Anterior cingulate cortex (tissue), 58 donors: ENCODE measurements at regions not wholly inside any gene's neighbourhood (a gene's known extent, or its start where the extent isn't known, plus 50 kb on each side); places are given as distances from the start of the nearest gene placed in this dataset.
A peak's percentile ranks its signal among the peaks of the same experiment; 100 is the strongest.
"Not testable (repeated sequence)": the region's sequence is repeated elsewhere in the genome, so short reads cannot be mapped to it uniquely, and the experiment has no call there.

Experiments
- DNase-seq, 58 donors: peaks; one replicate each; lab custom pipeline; 2025; lab: John Stamatoyannopoulos, UW

DNA sequence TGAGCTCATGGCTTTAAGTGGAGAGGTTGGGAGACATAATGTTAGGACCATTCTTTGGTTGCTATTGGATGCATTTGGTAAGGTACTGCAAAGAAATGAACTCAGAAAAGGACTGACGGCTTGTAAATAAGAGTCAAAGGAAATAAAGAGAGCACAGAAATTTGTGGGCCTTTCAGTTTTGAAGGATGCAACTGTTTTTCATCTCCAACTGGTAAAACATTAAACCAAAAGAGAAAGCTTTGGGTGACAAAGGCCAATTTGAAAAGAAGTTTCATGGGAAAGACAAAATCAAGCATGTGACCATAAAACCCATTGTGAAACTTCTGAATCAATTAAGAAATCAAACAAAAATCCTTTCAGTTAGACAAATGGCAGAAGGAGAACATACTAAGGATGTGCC, 77.8 kb upstream of the SPOPL start:
- no peak for DNase-seq

DNA sequence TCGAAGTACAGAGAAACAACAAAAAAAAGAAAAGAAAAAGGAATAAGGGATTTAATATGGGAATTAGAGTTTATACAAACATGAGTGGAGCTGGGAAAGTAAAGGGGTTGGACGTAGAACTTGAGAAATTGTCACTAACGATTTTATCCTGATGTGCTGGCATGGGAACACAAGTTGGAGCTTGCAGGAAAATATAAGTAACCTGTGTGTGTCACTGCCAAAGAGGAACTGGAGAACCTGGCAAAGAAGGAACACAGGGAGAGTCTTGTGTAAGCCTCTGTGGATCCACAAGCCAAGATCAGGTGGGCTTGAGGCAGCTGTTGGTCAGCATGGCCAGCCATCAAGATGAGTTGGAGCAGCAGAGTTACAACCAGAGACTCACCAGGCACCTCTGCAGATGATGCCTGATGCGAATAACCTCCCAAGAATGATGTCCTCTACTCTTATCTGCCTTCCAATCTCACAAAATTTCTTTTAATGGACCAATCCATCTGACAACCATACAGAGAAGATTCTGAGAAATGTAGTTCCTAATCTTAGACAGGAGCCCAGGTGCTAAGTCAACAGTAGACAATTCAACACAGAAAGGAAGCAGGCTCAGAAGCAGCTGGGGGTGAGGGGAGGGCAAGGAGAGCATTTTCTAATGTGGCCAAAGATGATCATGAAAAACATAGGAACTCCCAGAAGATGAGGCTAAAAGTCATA, 77.0 kb upstream of the SPOPL start:
- no peak for DNase-seq

DNA sequence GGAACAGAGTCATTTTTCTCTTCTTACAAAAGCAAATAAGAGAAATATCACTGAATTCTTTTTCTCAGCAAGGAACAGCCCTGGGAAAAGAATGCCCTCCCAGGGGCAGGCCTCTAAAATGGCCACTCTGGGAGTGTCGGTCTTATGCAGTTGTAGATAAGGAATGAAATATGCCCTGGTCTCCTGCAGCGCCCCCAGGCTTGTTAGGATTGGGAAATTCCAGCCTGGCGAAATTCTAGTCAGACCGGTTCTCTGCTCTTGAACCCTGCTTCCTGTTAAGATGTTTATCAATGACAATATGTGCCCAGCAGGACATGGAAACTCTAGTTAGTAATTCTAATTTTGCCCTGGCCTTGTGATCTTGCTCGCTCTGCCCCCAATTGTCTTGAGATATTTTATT, 75.5 kb upstream of the SPOPL start:
- not testable (repeated sequence) for DNase-seq

DNA sequence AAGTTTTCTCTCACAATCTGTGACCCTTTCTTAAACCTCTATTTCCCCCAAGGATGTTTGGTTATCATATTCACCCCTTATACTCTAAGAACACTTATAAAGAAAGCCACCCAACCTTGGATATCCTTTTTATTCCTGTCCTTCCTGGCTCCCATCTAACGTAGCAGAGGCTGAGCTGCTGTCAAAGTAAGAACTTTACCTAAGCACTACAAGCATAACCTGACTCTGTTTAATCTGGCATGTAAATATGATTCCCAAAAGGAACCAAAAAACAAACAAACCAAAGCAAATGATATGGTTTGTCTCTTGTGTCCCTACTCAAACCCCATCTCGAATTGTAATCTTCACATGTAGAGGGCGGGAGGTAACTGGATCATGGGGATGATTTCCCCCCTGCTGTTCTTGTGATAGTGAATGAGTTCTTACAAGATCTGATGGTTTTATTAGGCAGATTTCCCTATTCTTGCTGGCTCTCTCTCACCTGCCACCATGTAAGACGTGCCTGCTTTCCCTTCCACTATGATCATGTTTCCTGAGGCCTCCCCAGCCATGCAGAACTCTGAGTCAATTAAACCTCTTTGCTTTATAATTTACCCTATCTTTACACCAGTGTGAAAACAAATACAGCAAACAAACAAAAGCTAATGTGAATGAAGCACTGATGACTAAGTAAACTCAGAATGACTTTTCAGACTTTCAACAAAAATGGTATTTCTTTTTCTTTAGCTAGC, 72.7 kb upstream of the SPOPL start:
- no peak for DNase-seq

DNA sequence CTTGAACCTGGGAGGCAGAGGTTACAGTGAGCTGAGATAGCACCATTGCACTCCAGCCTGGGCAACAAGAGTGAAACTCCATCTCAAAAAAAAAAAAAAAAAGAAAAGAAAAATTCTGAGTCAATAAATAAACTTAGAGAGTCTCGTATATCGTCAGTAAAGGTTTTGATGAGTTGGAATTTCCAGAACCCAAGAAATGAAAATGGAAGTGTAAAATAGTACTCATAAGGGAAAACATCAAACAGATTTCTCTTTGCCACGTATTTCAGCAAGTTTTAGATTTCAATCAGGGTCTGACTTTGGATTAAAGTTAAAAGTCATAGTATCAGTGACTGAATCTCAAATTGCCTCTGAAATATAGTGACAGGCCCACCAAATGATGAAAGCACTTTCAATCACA, 71.4 kb upstream of the SPOPL start:
- DNase-seq: no peak

DNA sequence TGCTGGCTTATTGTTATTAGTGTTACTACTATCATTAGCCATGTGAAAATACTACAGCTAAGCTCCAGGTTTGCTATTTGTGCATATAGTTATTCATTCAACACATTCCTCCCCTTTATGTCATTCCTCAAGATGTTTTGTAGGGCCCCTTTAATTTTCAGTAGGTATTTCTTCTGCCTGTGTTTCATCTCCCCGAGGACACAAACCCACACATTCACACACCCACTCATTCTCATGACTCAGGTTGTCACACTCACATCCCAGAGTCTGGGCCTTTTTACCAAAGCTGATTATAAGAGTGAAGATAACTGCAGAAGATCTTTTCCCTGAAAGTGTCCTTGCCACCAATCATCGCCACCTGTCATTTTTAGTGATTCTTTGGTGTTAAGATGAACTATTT, 68.6 kb upstream of the SPOPL start:
- DNase-seq: peak in 8 of 58 donors; percentile 1 to 35 (median 4)

DNA sequence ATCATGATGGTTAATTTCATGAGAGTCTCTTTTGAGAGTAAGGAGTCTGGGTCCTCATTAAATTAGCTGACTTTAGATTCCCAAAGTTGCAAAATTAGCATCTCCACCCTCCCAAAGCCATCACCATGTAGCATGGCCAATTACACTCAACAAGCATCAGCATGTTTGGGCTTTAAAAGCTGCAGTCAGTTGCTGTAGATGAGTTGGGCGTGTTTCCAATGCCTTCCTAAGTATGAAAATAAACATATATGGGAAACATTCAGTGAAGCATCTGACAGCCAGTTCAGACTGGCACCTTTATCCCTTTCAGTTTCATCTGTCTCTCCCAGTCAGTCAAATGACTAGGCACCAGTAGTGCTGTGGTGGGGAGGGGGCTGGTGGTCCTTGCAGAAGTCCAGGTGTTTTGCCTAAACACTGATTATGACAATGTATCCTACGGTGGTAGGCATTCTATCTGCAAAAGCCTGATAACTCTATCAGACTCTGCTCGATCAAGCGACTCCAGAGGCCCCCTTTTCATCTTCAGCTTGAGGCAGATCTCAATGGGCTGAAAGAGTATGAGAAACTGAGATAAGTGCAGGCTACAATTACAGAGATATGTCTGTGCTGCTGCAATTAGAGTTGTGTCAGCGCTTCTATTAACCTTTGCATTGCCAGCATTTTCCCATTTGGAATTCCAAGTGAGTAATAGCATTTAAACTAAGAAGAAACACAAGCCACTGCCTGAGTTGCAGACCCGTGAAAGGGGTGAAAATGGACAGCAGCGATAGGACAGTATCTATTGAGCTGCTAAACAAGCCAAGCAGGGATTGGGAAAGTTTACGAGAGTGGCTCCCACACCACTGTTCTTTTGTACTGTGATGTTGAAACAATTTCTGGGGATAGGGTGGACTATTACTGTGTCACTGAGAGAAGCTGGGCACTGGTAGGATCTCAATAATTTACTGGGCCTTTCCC, 67.3 kb upstream of the SPOPL start:
- no peak for DNase-seq

DNA sequence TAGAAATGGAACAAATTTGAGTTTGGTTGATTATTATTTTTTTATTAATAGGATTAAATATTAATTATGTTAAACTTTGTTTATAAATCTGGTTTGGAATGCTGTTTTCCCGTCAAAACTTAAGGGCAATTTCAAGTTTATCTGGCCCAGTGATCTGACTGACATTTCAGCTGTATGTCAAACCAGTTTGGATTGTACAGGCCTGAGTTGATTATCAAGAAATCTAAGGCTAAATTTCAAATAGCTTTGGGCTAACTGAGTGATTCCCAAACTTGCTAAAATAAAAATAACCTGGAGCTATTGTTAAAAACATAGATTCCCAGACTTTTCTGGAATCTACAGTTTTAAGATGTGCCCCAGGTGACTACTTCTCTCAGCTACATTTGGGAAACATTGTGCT, 65.9 kb upstream of the SPOPL start:
- DNase-seq: no peak

GRCh38 chr2:138439733-138440132, 61.8 kb upstream of the SPOPL start:
- DNase-seq: no peak

DNA sequence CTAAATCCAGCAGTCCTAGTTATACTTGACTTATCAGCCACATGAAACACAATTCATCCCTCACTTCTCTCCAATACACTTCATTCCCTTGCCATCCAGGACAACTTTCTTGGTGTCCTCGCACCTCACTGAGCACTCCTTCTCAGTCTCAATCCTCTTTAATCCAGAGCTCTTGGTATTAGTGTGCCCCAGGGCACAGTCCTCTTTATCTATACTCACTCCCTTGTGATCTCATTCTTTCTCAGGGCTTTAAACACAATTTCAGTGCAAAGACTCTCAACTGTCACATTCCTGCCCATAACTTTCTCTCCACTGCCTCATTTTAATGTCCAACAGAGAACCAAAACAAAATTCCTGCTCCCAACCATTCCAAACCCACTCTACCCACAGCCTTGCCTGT, 60.8 kb upstream of the SPOPL start:
- DNase-seq: no peak

GRCh38 chr2:138441916-138442315, 59.7 kb upstream of the SPOPL start:
- no peak for DNase-seq

- no peak for DNase-seq
Observed at GRCh38 chr2:138444411-138444810, 57.2 kb upstream of the SPOPL start.

DNA sequence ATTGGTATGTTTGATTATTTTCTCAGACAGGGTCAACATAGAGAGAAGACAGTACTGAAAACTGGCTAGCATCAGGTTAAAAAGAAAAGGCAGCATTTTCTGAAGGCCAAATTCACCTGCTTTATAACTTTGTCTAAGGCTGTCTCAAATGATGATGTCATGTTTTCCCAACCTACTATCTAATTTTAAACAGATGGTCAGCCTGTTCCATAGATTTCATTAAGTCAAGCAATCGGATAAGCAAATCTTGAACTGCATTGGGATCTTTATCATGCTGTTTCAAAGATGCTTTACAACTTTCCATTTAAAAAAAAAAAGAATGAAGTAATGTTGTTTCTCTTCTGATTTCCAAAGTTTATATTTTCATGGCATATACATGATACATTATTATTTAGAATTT, 56.3 kb upstream of the SPOPL start:
- no peak for DNase-seq

GRCh38 chr2:138446043-138446442, 55.5 kb upstream of the SPOPL start:
- no peak for DNase-seq

DNA sequence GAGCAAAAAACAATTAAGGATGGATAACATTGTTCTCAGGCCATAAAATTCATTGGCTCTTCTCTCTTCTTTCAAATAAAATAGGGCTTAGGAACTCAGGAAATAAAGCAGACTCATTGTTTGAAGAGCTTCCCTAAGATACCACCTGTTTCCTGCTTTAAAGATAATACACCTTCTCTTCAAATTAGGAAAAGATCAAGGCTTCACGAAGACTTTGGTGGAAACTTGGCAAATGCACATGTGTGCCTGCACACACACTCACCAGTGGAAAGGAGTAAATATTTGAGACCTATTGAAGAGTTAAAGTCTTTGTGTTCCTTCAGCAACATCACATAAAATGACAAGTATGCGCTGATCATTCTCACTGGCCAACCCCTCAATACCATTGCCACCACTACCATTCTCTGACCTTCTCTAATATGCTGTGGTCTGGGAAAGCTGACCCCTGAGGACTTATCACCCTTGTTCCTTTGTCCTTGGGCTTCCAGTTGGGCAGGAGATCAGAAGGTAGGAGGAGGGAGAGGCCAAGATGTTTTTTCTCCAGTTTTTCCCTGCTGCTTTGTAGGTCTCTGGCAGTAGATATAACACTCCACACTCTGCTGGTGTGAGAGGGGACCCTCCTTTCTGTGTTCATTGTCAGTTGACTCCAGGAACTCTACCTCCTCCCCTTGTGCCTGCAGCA, 53.5 kb upstream of the SPOPL start:
- DNase-seq: no peak
